ENCODE measurements at regions not wholly inside any gene's neighbourhood (a gene's known extent, or its start where the extent isn't known, plus 50 kb on each side); places are given as distances from the start of the nearest gene placed in this dataset.

GRCh38 chr10:2731940-2732339 lies 335.4 kb upstream of the PFKP start:
- no peak for DNase-seq
- H3K27me3 ChIP-seq (replicated peaks), result no peaks in the 10 kb centered on the region
- no peak for TF ChIP-seq CTCF (IDR thresholded peaks at IDR 0.05; ENCODE audit: low read depth, low read length, missing control alignments)
- H3K4me3 ChIP-seq (ENCODE audit: low read depth, low read length), result no peak overlapping the region
- no peak overlapping the region for H3K27ac ChIP-seq
- in situ Hi-C loops (cut with HindIII; ENCODE audit: low pct_ligation_motif_present, low sequenced_read_pairs), result no loop called here
- H3K36me3 ChIP-seq (replicated peaks), result no peaks in the 10 kb centered on the region

- DNase-seq, result no peak
- Histone ChIP-seq H3K36me3 (replicated peaks) (no peaks in the 10 kb centered on the region), H3K27me3 (replicated peaks) (no peaks in the 10 kb centered on the region), H3K4me3 (ENCODE audit: low read depth, low read length) (no peak overlapping the region), H3K27ac (no peak overlapping the region)
- in situ Hi-C loops (cut with HindIII; ENCODE audit: low pct_ligation_motif_present, low sequenced_read_pairs), result no loop called here
- TF ChIP-seq CTCF (IDR thresholded peaks at IDR 0.05; ENCODE audit: low read depth, low read length, missing control alignments), result no peak
These were observed 338.2 kb upstream of the PFKP start for GRCh38 chr10:2729197-2729596.

GRCh38 chr10:2728087-2728486 lies 339.3 kb upstream of the PFKP start:
- TF ChIP-seq CTCF (IDR thresholded peaks at IDR 0.05; ENCODE audit: low read depth, low read length, missing control alignments), result no peak
- Histone ChIP-seq H3K36me3 (replicated peaks) (no peaks in the 10 kb centered on the region), H3K27me3 (replicated peaks) (no peaks in the 10 kb centered on the region), H3K4me3 (ENCODE audit: low read depth, low read length) (no peak overlapping the region), H3K27ac (no peak overlapping the region)
- DNase-seq, result no peak
- in situ Hi-C loops (cut with HindIII; ENCODE audit: low pct_ligation_motif_present, low sequenced_read_pairs), result no loop called here

- H3K27ac ChIP-seq, result no peak overlapping the region
- TF ChIP-seq CTCF (IDR thresholded peaks at IDR 0.05; ENCODE audit: low read depth, low read length, missing control alignments), result no peak
- no peak overlapping the region for H3K4me3 ChIP-seq (ENCODE audit: low read depth, low read length)
- no peaks in the 10 kb centered on the region for H3K36me3 ChIP-seq (replicated peaks)
- no peak for DNase-seq
- no peaks in the 10 kb centered on the region for H3K27me3 ChIP-seq (replicated peaks)
- in situ Hi-C loops (cut with HindIII; ENCODE audit: low pct_ligation_motif_present, low sequenced_read_pairs), result no loop called here
These were observed 350.8 kb upstream of the PFKP start for GRCh38 chr10:2716596-2716995.

- in situ Hi-C loops (cut with HindIII; ENCODE audit: low pct_ligation_motif_present, low sequenced_read_pairs), result no loop called here
- no peak for DNase-seq
- no peak for TF ChIP-seq CTCF (IDR thresholded peaks at IDR 0.05; ENCODE audit: low read depth, low read length, missing control alignments)
- Histone ChIP-seq H3K36me3 (replicated peaks) (no peaks in the 10 kb centered on the region), H3K4me3 (ENCODE audit: low read depth, low read length) (no peak overlapping the region), H3K27me3 (replicated peaks) (no peaks in the 10 kb centered on the region), H3K27ac (no peak overlapping the region)
These were observed 352.8 kb upstream of the PFKP start for GRCh38 chr10:2714597-2714996.

- TF ChIP-seq CTCF (IDR thresholded peaks at IDR 0.05; ENCODE audit: low read depth, low read length, missing control alignments), result no peak
- DNase-seq, result no peak
- Histone ChIP-seq H3K27ac (no peak overlapping the region), H3K36me3 (replicated peaks) (no peaks in the 10 kb centered on the region), H3K27me3 (replicated peaks) (no peaks in the 10 kb centered on the region), H3K4me3 (ENCODE audit: low read depth, low read length) (no peak overlapping the region)
- in situ Hi-C loops (cut with HindIII; ENCODE audit: low pct_ligation_motif_present, low sequenced_read_pairs), result no loop called here
These were observed 363.4 kb upstream of the PFKP start for GRCh38 chr10:2703953-2704352.

Measured in brain microvascular endothelial cell (primary cell).